ENCODE measurements at regions not wholly inside any gene's neighbourhood (a gene's known extent, or its start where the extent isn't known, plus 50 kb on each side); places are given as distances from the start of the nearest gene placed in this dataset.

DNA sequence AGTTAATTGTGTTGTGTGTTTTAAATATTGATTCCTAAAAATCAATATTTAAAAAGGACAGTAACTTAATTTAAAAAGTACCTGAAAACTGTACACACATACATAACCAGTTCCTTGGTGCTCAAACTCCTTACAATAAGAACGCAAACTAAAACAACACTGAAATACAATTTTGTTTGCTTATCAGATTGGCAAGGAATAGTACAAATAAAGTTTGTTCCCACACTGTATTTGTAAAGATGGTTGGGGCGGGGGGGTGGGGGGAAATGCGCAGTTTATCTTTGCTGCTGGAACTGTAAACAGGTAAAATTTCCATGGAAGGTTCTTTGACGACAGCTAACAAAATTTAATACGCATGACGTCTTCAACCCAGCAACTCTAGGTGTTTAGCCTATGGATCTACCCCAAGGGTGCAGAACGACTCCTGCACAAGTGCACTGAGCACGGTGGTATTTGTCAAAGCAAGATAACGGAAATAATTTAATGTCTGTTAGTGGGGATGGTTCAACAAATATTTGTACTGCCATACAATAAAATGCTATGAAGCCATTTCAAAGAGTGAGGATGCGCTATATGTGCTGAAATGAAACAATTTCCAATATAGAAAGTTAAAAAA, 96.5 kb downstream of the ING1 start:
- WGBS (ENCODE audit: insufficient coverage, low lambda C conversion rate), result 81% methylated on average over 2 of the region's 10 CpGs
- DNase-seq, result no peak
- Histone ChIP-seq H3K4me3 (ENCODE audit: low read length) (no peak overlapping the region), H3K27ac (ENCODE audit: low read length) (no peak overlapping the region), H3K36me3 (ENCODE audit: control insufficient read depth, insufficient read depth, low read length) (no peaks in the 10 kb centered on the region), H3K27me3 (ENCODE audit: control insufficient read depth, insufficient read depth, low read length) (peaks cover 41% of the 10 kb centered on the region), H3K9me3 (ENCODE audit: control insufficient read depth, low read depth, low read length) (peaks cover 14% of the 10 kb centered on the region), H3K4me1 (ENCODE audit: control insufficient read depth, insufficient read depth, low read length) (no peaks in the 10 kb centered on the region)

DNA sequence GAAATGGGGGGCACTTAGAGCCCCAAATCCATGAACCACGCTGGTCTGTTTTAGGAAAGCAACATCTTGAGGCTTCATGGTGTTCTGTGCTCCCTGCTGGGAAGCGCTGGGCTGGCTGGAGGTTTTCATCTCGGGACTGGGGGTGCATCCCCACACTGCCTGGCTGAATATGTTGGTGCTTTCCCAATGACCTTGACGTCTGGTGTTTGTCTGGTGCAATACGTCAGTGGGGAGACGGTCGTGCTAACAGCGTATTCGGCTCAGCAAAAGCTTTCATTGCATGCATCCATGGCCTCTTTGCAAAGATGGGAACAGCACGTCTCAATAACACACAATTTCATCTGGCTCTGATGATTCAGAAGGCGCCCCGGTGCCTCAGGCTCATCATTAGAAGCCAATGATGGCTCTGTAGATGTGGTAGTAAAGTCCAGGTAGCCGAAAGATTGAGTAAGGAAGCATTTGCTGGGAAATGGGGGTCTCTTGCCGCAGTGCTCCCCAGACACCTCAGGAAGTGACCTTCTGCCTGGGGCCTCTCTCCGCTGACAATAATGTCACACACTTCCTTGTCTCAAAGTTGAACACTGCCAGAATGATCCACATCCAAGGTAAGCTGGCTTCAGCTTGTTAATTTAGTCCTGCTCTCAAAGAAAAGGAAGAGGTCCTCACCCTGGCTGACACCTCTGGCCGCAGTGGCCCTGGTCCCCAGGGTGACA, 97.7 kb downstream of the ING1 start:
- no peak for DNase-seq

DNA sequence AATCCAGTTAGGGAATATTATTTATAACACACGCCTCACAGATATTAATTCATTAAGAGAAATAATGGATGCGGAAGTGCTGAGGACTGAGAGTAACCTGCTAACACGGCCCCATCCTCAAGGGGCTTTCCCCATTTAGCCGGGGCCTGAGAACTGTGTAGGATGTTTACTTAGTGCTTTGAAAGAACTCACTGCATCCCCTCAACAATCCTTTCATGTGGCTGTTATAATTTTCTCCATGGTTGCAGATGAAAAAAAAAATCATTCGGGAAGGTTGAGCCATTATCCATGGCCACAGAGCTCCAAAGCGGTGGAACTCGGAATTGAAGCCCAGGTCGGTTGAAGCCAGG, 98.2 kb downstream of the ING1 start:
- Histone ChIP-seq H3K4me1 (ENCODE audit: control insufficient read depth, insufficient read depth, low read length) (no peaks in the 10 kb centered on the region), H3K4me3 (ENCODE audit: low read length) (no peak overlapping the region), H3K36me3 (ENCODE audit: control insufficient read depth, insufficient read depth, low read length) (no peaks in the 10 kb centered on the region), H3K27ac (ENCODE audit: low read length) (no peak overlapping the region), H3K27me3 (ENCODE audit: control insufficient read depth, insufficient read depth, low read length) (peaks cover 38% of the 10 kb centered on the region), H3K9me3 (ENCODE audit: control insufficient read depth, low read depth, low read length) (peaks cover 14% of the 10 kb centered on the region)
- no peak for DNase-seq
- no CpG with 5 or more reads among the region's 8 CpGs for WGBS (ENCODE audit: insufficient coverage, low lambda C conversion rate)

More for the DNA sequence above, 97.7 kb downstream of the ING1 start:
- H3K36me3 ChIP-seq (ENCODE audit: control insufficient read depth, insufficient read depth, low read length), result no peaks in the 10 kb centered on the region
- no peak overlapping the region for H3K4me3 ChIP-seq (ENCODE audit: low read length)
- no peaks in the 10 kb centered on the region for H3K4me1 ChIP-seq (ENCODE audit: control insufficient read depth, insufficient read depth, low read length)
- 60% methylated on average over 5 of the region's 16 CpGs for WGBS (ENCODE audit: insufficient coverage, low lambda C conversion rate)
- peaks cover 39% of the 10 kb centered on the region for H3K27me3 ChIP-seq (ENCODE audit: control insufficient read depth, insufficient read depth, low read length)
- peaks cover 14% of the 10 kb centered on the region for H3K9me3 ChIP-seq (ENCODE audit: control insufficient read depth, low read depth, low read length)
- no peak overlapping the region for H3K27ac ChIP-seq (ENCODE audit: low read length)

DNA sequence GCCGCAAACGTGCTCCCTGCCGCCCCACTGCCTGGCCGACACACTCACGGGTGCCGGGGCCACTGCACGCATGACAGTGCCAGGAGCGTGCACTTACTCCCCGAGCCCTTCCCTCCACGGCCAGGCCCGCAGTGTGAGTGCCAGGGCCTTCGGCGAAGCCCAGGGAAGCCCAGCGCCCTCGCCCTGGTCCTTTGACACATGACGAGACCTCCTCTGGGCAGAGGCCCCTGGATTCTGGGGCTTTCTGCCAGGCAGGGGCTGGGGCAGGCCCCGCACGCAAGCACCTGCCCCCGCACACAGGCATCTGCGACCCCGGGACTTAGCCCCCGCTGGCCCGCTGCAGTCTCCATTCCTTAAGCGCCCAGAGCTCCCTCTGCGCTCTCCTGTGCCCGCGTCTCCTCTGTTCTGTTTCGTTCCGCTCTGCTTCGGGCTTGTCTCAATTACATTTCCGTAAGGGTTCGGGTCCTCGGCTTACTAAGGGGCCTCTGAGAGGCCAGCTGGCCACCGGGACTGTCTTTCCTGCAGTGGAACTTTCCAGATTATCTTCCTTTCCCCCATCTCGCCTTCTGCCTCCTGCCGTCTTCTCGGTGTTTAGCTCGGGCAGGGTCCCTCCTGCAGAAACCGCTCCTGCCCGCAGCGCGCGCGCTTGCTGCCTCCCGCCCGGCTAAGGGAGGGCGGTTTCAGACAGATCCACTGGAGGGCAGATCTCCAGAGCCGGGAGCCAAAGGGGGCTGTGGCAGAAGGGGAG, 98.8 kb downstream of the ING1 start:
- no CpG with 5 or more reads among the region's 48 CpGs for WGBS (ENCODE audit: insufficient coverage, low lambda C conversion rate)
- Histone ChIP-seq H3K27me3 (ENCODE audit: control insufficient read depth, insufficient read depth, low read length) (peaks cover 36% of the 10 kb centered on the region), H3K27ac (ENCODE audit: low read length) (no peak overlapping the region), H3K36me3 (ENCODE audit: control insufficient read depth, insufficient read depth, low read length) (no peaks in the 10 kb centered on the region), H3K4me3 (ENCODE audit: low read length) (no peak overlapping the region), H3K4me1 (ENCODE audit: control insufficient read depth, insufficient read depth, low read length) (no peaks in the 10 kb centered on the region), H3K9me3 (ENCODE audit: control insufficient read depth, low read depth, low read length) (peaks cover 14% of the 10 kb centered on the region)
- no peak for DNase-seq

DNA sequence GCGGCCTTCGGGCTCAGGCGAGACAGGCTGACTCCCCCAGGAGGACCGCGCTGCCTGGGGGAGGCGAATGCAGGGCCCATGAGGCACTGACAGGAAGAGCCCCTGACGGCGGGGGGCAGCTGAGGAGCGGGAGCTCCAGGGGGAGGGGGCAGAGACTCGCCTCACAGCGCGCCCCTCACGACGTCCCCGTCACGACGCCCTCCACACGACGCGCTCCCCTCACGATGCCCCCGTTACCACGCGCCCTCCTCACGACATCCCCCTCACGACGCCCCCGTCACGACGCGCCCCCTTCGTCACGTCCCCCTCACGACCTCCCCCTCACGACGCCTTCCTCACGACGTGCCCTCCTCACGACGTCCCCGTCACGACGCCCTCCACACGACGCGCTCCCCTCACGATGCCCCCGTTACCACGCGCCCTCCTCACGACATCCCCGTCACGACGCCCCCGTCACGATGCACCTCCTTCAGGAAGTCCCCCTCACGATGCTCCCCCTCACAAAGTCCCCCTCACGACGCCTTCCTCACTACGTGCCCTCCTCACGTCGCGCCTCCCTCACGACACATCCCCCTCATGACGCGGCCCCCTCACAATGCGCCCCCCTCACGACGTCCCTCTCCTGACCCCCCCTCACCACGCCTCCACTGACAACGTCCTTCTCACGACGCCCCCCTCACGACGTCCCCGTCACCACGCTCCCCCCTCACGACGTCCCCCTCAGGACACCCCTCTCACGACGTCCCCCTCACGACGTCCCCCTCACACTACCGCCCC, 99.6 kb downstream of the ING1 start:
- no peak overlapping the region for H3K27ac ChIP-seq (ENCODE audit: low read length)
- WGBS (ENCODE audit: insufficient coverage, low lambda C conversion rate), result no CpG with 5 or more reads among the region's 84 CpGs
- DNase-seq, result no peak
- peaks cover 14% of the 10 kb centered on the region for H3K9me3 ChIP-seq (ENCODE audit: control insufficient read depth, low read depth, low read length)
- no peaks in the 10 kb centered on the region for H3K36me3 ChIP-seq (ENCODE audit: control insufficient read depth, insufficient read depth, low read length)
- H3K4me1 ChIP-seq (ENCODE audit: control insufficient read depth, insufficient read depth, low read length), result no peaks in the 10 kb centered on the region
- H3K4me3 ChIP-seq (ENCODE audit: low read length), result no peak overlapping the region
- peaks cover 36% of the 10 kb centered on the region for H3K27me3 ChIP-seq (ENCODE audit: control insufficient read depth, insufficient read depth, low read length)

DNA sequence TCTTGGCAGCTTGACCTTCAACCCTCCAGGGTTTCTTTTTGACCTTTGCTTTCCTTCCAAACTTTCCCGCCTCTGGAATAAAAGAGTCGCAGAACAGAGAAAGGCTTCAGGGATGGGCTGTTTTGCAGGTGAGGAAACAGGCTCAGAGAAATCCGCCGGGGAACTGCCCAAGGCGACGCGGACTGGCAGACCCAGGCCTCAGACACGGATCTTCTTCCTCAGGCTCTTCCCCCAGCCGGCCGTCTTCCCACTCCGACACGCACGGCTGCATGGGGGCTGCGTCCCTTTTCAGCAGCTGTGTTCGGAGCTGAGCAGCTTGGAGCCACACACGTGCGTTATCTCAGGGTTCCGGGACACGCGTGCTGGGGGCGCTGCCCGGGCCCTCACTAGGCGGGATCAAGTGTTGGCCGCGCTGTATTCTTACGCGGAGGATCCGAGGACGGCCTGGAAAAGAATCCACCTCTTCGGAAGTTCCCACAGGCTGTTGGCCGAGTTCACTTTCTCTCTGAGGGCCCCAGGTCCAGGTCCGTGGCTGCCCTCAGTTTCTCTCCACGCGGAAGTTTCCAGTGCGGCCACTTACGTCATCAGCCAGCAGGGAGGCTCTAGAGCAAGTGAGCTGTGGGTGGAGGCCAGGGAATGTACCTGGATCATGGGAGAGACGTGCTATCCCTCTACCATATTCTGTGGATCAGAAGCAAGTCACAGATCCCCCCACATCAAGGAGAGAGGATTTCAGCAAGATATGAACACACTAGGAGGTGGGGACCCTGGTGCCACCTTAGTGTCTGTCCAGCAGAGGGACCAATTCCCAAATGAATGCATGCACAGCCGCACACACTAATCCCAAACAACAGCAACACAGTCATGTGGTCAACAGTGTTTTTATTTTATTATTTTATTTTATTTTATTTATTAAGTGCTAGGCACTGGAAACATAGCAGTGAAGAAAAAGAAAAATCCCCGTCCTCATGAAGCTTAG, 100.4 kb downstream of the ING1 start:
- no peak overlapping the region for H3K4me3 ChIP-seq (ENCODE audit: low read length)
- H3K27ac ChIP-seq (ENCODE audit: low read length), result no peak overlapping the region
- H3K9me3 ChIP-seq (ENCODE audit: control insufficient read depth, low read depth, low read length), result peaks cover 14% of the 10 kb centered on the region
- no peaks in the 10 kb centered on the region for H3K4me1 ChIP-seq (ENCODE audit: control insufficient read depth, insufficient read depth, low read length)
- H3K27me3 ChIP-seq (ENCODE audit: control insufficient read depth, insufficient read depth, low read length), result peaks cover 36% of the 10 kb centered on the region
- DNase-seq, result no peak
- H3K36me3 ChIP-seq (ENCODE audit: control insufficient read depth, insufficient read depth, low read length), result no peaks in the 10 kb centered on the region
- WGBS (ENCODE audit: insufficient coverage, low lambda C conversion rate), result no CpG with 5 or more reads among the region's 39 CpGs

DNA sequence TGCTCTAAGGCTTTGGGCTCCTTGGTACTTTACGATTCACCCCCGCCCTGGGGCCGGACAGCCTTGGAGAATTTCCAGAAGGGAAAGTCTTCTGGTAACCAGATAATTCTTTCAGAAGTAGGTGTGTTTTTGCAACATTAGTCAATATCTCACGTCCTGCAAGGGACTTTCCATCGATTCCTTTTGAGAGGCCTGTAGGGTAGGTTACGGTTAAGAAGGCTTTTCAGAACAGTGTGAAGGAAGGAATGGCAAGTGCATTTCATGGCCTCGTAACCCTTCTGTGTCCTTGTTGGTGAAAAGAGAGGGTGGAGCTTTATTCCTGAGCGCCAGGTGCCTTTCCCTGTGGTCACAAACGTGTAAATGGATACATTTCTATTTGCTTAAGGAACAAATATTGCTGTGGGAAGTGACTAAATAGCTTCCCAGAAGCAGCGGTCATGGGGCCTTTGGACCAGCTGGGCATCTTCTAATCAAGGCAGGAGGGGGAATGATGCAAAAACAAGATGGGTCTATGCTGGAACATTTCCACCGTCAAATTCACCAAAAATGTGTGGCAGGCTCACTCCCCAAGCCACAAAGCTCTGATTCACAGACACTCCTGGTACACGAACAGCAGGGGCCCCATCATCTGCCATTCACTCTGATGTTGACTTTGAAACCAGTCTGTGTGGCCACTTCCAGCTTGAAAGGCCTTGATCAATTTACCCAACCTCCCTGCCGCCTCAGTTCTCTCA, 99.2 kb downstream of the ANKRD10 start:
- no peak for DNase-seq
- Histone ChIP-seq H3K4me3 (ENCODE audit: low read length) (no peak overlapping the region), H3K36me3 (ENCODE audit: control insufficient read depth, insufficient read depth, low read length) (no peaks in the 10 kb centered on the region), H3K9me3 (ENCODE audit: control insufficient read depth, low read depth, low read length) (peaks cover 14% of the 10 kb centered on the region), H3K27ac (ENCODE audit: low read length) (no peak overlapping the region), H3K4me1 (ENCODE audit: control insufficient read depth, insufficient read depth, low read length) (no peaks in the 10 kb centered on the region), H3K27me3 (ENCODE audit: control insufficient read depth, insufficient read depth, low read length) (peaks cover 31% of the 10 kb centered on the region)
- no CpG with 5 or more reads among the region's 13 CpGs for WGBS (ENCODE audit: insufficient coverage, low lambda C conversion rate)

DNA sequence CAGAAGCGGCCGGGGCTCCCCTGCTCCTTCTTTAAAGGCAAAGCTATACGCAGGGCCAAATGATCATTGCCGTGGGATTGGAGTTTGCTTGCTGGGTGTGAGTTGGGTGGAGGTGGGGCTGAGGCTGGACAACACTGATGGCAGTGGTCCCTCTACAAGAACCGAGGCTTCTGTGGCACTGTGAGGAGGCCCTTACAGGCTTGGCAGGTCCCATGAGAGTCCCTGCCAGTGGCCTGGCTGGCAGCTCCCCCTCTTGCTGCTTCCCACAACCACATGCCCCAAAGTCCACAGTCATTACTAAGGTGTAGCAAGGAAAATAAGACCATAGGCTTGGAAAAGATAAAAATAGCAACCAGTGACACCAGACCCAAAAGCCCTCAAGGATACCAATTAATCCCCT, 98.4 kb downstream of the ANKRD10 start:
- no peak for DNase-seq
- WGBS (ENCODE audit: insufficient coverage, low lambda C conversion rate), result no CpG with 5 or more reads among the region's 5 CpGs
- H3K9me3 ChIP-seq (ENCODE audit: control insufficient read depth, low read depth, low read length), result peaks cover 14% of the 10 kb centered on the region
- H3K4me3 ChIP-seq (ENCODE audit: low read length), result no peak overlapping the region
- peaks cover 23% of the 10 kb centered on the region for H3K27me3 ChIP-seq (ENCODE audit: control insufficient read depth, insufficient read depth, low read length)
- H3K27ac ChIP-seq (ENCODE audit: low read length), result no peak overlapping the region
- H3K4me1 ChIP-seq (ENCODE audit: control insufficient read depth, insufficient read depth, low read length), result no peaks in the 10 kb centered on the region
- H3K36me3 ChIP-seq (ENCODE audit: control insufficient read depth, insufficient read depth, low read length), result no peaks in the 10 kb centered on the region

DNA sequence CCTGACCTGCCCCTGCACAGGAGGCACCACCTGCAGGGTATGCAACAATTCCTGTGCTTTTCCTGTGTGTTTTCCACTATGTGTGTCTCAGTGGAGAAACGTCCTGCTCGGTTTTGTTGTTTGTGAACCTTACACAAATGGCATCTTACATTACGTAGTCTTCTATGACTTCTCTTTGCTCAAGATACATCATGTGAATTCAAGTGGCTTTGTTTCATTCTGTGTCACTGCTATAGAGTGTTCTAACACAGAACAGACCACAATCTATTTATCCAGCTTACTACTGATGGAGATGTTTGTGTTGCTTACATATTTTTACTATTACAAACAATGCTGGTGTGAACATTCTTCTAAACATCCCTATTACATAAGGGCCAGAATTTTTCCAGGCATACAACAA, 97.7 kb downstream of the ANKRD10 start:
- H3K4me1 ChIP-seq (ENCODE audit: control insufficient read depth, insufficient read depth, low read length), result no peaks in the 10 kb centered on the region
- H3K9me3 ChIP-seq (ENCODE audit: control insufficient read depth, low read depth, low read length), result peaks cover 11% of the 10 kb centered on the region
- no peak overlapping the region for H3K4me3 ChIP-seq (ENCODE audit: low read length)
- H3K36me3 ChIP-seq (ENCODE audit: control insufficient read depth, insufficient read depth, low read length), result no peaks in the 10 kb centered on the region
- no peak for DNase-seq
- 100% methylated on average over 1 of the region's 3 CpGs for WGBS (ENCODE audit: insufficient coverage, low lambda C conversion rate)
- peaks cover 16% of the 10 kb centered on the region for H3K27me3 ChIP-seq (ENCODE audit: control insufficient read depth, insufficient read depth, low read length)
- no peak overlapping the region for H3K27ac ChIP-seq (ENCODE audit: low read length)

Data from large intestine (tissue), 3 donors.